Heart right ventricle (tissue), 16 donors: ENCODE measurements at regions not wholly inside any gene's neighbourhood (a gene's known extent, or its start where the extent isn't known, plus 50 kb on each side); places are given as distances from the start of the nearest gene placed in this dataset.

Experiments
- ATAC-seq, 8 donors: fragments of 200-7000 bp; cut with Tn5 transposase; one replicate each; pipeline ENCODE4 v1.9.1; 2020; ENCODE audit warnings: mild to moderate bottlenecking in 8 of 8, moderate library complexity in 8 of 8, moderate number of reproducible peaks in 1 of 8
- DNase-seq, 2 donors: peaks; one replicate each; pipeline ENCODE4 v3.0.0-alpha.2; 2020
- H3K27ac ChIP-seq, 10 donors: fragments of 200-600 bp; sonication (generic) in 2 of 10; one replicate each; pipeline versions ENCODE4 v1.5.0 to v1.8.0; 2020 to 2022; ENCODE audit warnings: mild to moderate bottlenecking in 3 of 10
- H3K27me3 ChIP-seq, 7 donors: fragments of 200-600 bp; one replicate each; pipeline ENCODE4 v1.8.0; 2021 to 2022; ENCODE audit warnings: mild to moderate bottlenecking in 2 of 7
- H3K36me3 ChIP-seq, 9 donors: fragments of 200-600 bp; sonication (generic) in 1 of 9; one replicate each; pipeline versions ENCODE4 v1.5.0 to v1.8.0; 2020 to 2022; ENCODE audit warnings: mild to moderate bottlenecking in 2 of 9
- H3K4me1 ChIP-seq, 9 donors: fragments of 200-600 bp; sonication (generic) in 1 of 9; one replicate each; pipeline versions ENCODE4 v1.5.0 to v1.8.0; 2020 to 2022; ENCODE audit warnings: mild to moderate bottlenecking in 4 of 9
- H3K4me3 ChIP-seq, 10 donors: fragments of 200-600 bp; sonication (generic) in 2 of 10; one replicate each; pipeline versions ENCODE4 v1.5.0 to v1.8.0; 2020 to 2022; ENCODE audit warnings: mild to moderate bottlenecking in 7 of 10, moderate library complexity in 2 of 10
- H3K9me3 ChIP-seq, 11 donors: fragments of 200-600 bp in 10 of 11; sonication (generic) in 2 of 11; one replicate each; pipeline versions ENCODE4 v1.5.0 to v1.8.0; 2013 to 2022; ENCODE audit warnings: mild to moderate bottlenecking in 2 of 11, control low read depth in 1 of 11, moderate library complexity in 1 of 11
- CTCF ChIP-seq, 9 donors: fragments of 200-600 bp; sonication (generic) in 2 of 9; IDR thresholded peaks; one replicate each; pipeline versions ENCODE4 v1.5.0 to v1.8.0; 2021 to 2022; ENCODE audit warnings: antibody characterized with exemption in 9 of 9, mild to moderate bottlenecking in 5 of 9, moderate library complexity in 1 of 9
- WGBS, 2 donors: extraction: QIAGEN DNeasy Blood & Tissue Kit; methylation state at CpG; one replicate each; pipeline ENCODE4 v1.1.7; 2013; ENCODE audit warnings: inconsistent platforms in 1 of 2; 5-methylcytosine and 5-hydroxymethylcytosine counted together
- intact Hi-C, 10 donors: fragments of 100-400 bp; cut with DNase I; formaldehyde crosslinking; loops; one replicate each; pipeline versions ENCODE4 v1.11.1 to v1.14.2; 2022
- donor health status: Arrhythmogenic right ventricular cardiomyopathy.
- donor health status: ischemic (EF 13 %, LVEDD 7.1; RV severe dilation, severe dysfunction).
- donor health status: healthy with polysubstance abuse.
- donor health status: DM: no; HTN: yes; CAD: no.
- donor health status: DM: no; HTN: no; CAD: no.
- donor health status: ischemic (EF 25% LVEDD 6.9; RV normal size, moderate dysfunction).
- donor health status: ischemic (EF 25% LVEDD 5.7; RV mildly dilated, moderate dysfunction).
- donor health status: healthy.
- donor health status: DM: yes; HTN: yes; CAD: no.
- donor health status: Ischemic cardiomyopathy.
- donor health status: ischemic (EF 35%, LVEDD 5.7; RV mildly dilated, moderate dysfunction).
- donor health status: nonischemic (EF 11% LVEDD 7.7; RV severe dilation, severe dysfunction).
- donor health status: DM: yes; HTN: yes; CAD: no.
- donor health status: PGD.
- donor health status: ischemic (EF 29% LVEDD 5.4; RV normal size, mild dysfunction).
- donor health status: nonischemic (EF 23%, LVEDD 6.1; RV moderate dilation, normal function).

- 93 to 94% methylated on average over 1 of the region's 1 CpG for WGBS, 2 donors
- no peak for ATAC-seq
- Histone ChIP-seq H3K27ac (no peak overlapping the region), H3K4me1 (no peaks in the 10 kb centered on the region), H3K36me3 (no peaks in the 10 kb centered on the region), H3K27me3 (no peaks in the 10 kb centered on the region), H3K4me3 (no peak overlapping the region), H3K9me3 (peaks cover 0 to 23% (median 0%) of the 10 kb centered on the region in 11 donors)
- TF ChIP-seq CTCF (IDR thresholded peaks at IDR 0.05), result no peak
- intact Hi-C loops, result no loop called here
- no peak for DNase-seq
These were observed 724.2 kb downstream of the CD109 start for GRCh38 chr6:74420221-74420620.

GRCh38 chr6:74415056-74415455, 719.1 kb downstream of the CD109 start:
- DNase-seq (no peak), ATAC-seq (no peak)
- Histone ChIP-seq H3K9me3 (peaks cover 0 to 5% (median 0%) of the 10 kb centered on the region in 11 donors), H3K4me3 (no peak overlapping the region), H3K4me1 (no peaks in the 10 kb centered on the region), H3K27me3 (no peaks in the 10 kb centered on the region), H3K27ac (no peak overlapping the region), H3K36me3 (no peaks in the 10 kb centered on the region)
- intact Hi-C loops, result loop anchor here in 2 of 10 donors (10.0 kb wide), 2 partner anchors 680 to 790 kb away; partner anchors contain the start of gene COL12A1 (in 1 of the 2)
- no peak for TF ChIP-seq CTCF (IDR thresholded peaks at IDR 0.05)

DNA sequence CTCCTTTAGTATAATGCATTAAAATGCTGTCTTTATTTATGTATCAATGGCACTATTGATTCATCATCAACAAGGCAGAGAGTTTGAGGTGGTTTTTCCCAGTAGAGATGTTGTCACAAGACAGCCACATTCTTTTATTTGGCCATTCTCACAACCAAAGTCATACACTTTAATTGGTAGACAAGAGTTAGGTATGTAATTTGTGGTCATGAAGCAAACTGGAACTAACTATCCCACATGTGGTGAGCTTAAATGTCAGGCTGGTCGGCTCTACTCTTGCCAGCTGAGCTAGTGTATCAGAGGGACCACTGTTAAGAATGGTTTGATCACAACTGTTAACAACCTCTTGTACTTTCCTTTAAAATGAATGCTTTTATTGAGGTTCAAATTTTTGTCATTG, 714.6 kb downstream of the CD109 start:
- intact Hi-C loops, result loop anchor here in 3 of 10 donors (5.0 to 10.0 kb wide), 3 partner anchors 684 to 797 kb away; partner anchors contain the start of gene COL12A1 (in 2 of the 3)
- no peak for TF ChIP-seq CTCF (IDR thresholded peaks at IDR 0.05)
- H3K9me3 ChIP-seq, result peaks cover 0 to 8% (median 0%) of the 10 kb centered on the region in 11 donors
- H3K4me1 ChIP-seq, result no peaks in the 10 kb centered on the region
- H3K27ac ChIP-seq, result no peak overlapping the region
- no peak overlapping the region for H3K4me3 ChIP-seq
- H3K27me3 ChIP-seq, result no peaks in the 10 kb centered on the region
- 75 to 86% methylated on average over 1 of the region's 1 CpG for WGBS, 2 donors
- ATAC-seq (no peak), DNase-seq (no peak)
- H3K36me3 ChIP-seq, result no peaks in the 10 kb centered on the region

DNA sequence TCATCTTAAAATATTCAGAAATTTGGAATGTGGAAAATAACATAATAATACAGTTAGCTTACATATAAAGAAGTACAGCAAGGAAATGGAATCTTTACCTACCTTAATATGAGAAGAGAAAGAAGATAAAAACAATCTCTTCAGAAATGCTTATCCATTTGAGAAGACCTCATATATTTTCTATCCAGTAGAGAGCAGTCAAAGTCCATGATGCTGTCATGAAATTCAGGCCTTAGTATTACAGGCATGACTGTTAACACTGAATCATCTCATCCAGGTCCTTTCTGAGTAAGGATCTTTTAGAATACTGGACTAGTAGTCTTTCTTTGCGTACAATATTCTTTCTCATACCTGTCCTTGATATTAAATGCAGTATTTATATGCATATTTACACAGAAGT, 713.4 kb downstream of the CD109 start:
- H3K36me3 ChIP-seq, result no peaks in the 10 kb centered on the region
- DNase-seq, result no peak
- peak in 8 of 9 donors; percentile 8 to 62 (median 44) for TF ChIP-seq CTCF (IDR thresholded peaks at IDR 0.05)
- ATAC-seq, result peak in 5 of 8 donors; percentile 34 to 76 (median 67)
- intact Hi-C loops, result loop anchor here in 2 of 10 donors (2.0 kb wide), 2 partner anchors 797 to 799 kb away; partner anchors contain the start of gene COL12A1 (in 1 of the 2)
- WGBS, 2 donors, result 0% methylated on average over 1 of the region's 1 CpG
- H3K27ac ChIP-seq, result no peak overlapping the region
- H3K4me3 ChIP-seq, result no peak overlapping the region
- H3K4me1 ChIP-seq, result no peaks in the 10 kb centered on the region
- H3K9me3 ChIP-seq, result peaks cover 0 to 12% (median 0%) of the 10 kb centered on the region in 11 donors
- no peaks in the 10 kb centered on the region for H3K27me3 ChIP-seq
